ENCODE measurements at regions not wholly inside any gene's neighbourhood (a gene's known extent, or its start where the extent isn't known, plus 50 kb on each side); places are given as distances from the start of the nearest gene placed in this dataset.
A peak's percentile ranks its signal among the peaks of the same experiment; 100 is the strongest.

DNA sequence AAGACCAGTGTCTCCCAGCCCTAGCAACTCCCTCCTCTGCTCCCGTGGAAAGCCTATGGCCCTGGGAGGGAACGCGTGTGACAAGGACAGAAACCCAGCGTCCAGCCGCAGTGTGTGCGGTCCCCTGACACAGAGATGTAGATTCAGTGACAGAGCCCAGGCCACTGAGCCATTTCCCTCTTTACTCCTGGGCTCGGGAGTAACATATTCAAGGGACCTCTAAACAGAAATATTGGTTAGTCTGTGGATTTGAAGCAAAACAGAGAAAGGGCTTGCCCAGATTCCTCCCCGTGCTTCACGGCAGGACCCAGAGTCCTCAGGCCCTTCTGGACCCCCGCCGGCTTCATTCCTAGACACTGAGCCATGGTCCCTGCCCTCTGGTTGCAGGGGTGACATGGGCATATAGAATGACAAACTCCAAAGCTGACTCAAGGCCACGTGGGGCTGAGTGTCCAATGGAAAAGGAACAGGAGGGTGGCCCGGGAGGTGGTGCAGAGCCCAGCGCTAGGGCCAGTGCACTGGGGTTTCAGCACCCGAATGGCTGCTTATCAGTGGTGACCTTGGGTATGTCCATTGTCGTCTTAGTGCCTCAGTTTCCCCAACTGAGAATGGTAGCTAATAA, 248.2 kb downstream of the QKI start:
- intact Hi-C loops (cut with DNase I): no loop called here
- DNase-seq (ENCODE audit: missing footprints) (no peak), ATAC-seq (no peak)

DNA sequence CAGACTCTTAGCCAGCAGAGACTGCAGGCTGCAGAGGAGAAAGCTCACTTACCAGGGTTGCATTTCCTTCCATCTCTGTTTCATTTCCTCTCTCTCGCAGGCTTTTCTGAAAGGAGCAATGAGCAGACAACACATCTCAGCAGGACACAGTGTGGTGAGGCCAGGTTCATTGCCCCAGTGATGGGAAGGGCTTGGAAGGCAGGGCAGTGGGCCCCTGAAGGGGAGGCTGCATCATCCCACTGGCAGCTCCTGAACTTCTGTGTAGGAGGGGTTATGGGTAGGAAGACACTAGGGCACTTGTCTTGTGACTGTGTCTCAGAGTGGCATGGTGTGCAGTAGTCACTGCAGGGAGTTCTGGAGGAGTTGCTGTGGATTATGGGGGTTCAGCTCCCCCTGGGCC, 246.8 kb downstream of the QKI start:
- peak; percentile 16 for ATAC-seq
- intact Hi-C loops (cut with DNase I): no loop called here
- no peak for DNase-seq (ENCODE audit: missing footprints)

DNA sequence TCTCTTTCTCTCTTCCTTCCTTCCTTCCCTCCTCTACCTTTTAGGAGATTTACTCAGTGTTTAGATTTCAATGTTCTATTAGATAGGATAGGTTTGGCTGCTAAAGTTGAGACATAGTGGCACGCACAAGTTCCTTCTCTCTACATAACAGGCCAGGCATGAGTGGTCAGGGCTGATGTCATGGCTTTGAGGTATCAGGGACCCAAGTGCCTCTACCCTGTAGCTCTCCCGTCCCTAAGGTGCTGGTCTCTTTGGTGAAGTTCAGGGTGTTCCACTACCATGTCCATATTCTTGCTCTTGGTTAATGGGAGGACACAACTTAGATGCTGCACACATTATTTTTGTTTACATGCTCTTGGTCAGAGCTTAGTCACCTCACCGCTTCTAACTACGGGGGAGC, 245.3 kb downstream of the QKI start:
- intact Hi-C loops (cut with DNase I): no loop called here
- DNase-seq (ENCODE audit: missing footprints) (no peak), ATAC-seq (no peak)

DNA sequence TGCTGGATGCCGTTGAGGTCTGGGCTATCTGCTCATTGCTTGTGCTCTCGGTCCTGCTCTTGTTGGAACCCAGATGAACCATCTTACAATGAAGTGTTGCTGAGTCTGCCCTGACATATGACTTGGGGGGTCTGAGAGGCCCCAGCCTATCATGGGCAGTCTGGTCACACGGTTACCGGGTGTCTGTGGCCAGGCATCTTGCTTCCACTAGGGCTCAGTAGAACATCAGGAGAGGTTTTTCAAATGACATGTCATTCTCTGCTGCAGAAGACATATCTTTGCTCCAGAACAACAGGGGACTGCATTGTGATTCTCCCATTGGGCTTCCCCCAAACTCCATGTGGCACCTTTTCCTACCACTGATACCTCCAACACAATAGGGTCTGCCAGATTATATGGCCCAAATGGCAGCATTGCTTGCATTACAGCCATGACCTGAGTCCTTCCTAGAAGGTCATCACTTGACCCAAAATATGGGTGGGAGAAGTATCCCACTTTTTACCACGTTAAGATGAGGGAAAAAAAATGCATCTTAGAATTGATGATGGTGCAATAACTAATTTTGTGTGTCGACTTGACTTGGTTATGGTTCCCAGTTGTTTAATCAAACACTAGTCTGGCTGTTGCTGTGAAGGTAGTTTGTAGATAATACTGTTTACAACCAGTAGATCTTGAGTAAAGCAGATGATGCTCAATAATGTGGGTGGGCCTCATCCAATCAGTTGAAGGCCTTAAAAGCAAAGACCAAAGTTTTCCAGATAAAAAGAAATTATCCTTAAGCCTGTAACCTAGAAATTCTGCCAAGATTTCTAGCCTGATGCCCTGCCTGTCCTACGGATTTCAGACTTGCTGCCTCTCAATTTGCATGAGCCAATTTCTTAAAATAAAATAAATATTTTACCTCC, 241.0 kb downstream of the QKI start:
- no peak for DNase-seq (ENCODE audit: missing footprints)
- intact Hi-C loops (cut with DNase I): no loop called here
- ATAC-seq: no peak

DNA sequence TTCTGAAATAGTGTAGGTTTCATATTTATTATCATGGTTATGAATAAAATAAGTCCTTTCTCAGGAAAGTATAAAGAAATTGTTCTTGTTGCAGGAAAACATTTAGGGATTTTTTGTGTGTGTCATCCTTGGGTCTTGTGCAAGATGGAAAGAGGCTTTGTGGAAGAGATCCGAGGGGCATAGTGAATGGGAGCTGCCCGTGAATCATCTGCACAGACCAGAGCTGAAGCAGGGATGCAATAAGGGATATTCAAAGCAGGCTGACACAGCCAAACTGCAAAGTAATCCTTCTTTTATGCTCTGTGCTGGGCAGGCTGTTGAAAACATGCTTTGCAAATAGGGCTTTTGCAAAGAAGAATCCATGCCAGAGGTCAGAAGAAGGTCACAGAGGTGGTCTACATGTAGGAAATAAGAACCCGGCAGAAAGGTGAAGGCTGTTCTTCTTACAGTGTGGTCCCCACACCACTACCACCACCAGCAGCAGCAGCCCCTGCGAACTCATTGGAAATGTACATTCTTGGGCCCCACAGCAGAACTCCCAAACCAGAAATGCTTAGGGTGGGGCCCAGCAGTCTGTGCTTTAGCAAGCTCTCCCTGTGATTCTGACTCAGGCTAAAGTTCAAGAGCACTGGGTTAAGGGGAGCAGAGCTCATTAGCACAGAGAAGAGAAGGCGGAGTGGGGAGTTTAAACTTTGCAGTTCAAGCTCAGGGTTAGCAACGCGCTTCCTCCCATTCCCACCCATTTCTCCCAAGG, 237.6 kb downstream of the QKI start:
- ATAC-seq: no peak
- intact Hi-C loops (cut with DNase I): no loop called here
- DNase-seq (ENCODE audit: missing footprints): no peak

GRCh38 chr6:163651426-163651825, 236.9 kb downstream of the QKI start:
- DNase-seq (ENCODE audit: missing footprints): no peak
- ATAC-seq: no peak
- intact Hi-C loops (cut with DNase I): no loop called here

- intact Hi-C loops (cut with DNase I): loop anchor here (5.0 kb wide), 1 partner anchor 308 kb away; no protein-coding TSS in a partner anchor
- ATAC-seq: peak; percentile 87
- no peak for DNase-seq (ENCODE audit: missing footprints)
Measured at GRCh38 chr6:163648868-163649267, 234.3 kb downstream of the QKI start.

DNA sequence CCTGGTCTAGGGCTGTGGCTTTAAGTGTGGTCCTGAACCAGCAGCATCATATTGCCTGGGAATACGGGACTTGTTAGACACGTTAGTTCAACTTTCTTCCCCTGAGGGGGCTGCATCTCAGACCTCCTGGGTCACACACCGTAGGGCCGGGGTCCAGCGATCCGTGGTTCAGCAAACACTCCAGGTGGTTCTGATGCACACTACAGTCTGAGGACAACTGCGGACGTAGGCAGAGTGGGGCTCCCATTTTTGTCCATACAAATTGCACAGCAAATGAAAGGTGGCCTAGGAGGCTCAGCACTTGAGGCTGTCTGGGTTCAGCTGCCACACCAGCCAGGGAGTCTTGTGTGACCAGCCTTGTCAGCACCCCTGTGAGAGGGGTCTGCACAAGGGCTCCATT, 233.1 kb downstream of the QKI start:
- intact Hi-C loops (cut with DNase I): loop anchor here (5.0 kb wide), 1 partner anchor 310 kb away; no protein-coding TSS in a partner anchor
- ATAC-seq (no peak), DNase-seq (ENCODE audit: missing footprints) (no peak)

- DNase-seq (ENCODE audit: missing footprints): no peak
- intact Hi-C loops (cut with DNase I): loop anchor here (5.0 kb wide), 1 partner anchor 310 kb away; no protein-coding TSS in a partner anchor
- no peak for ATAC-seq
Measured at GRCh38 chr6:163646866-163647265, 232.3 kb downstream of the QKI start.

- intact Hi-C loops (cut with DNase I): loop anchor here (5.0 kb wide), 1 partner anchor 311 kb away; no protein-coding TSS in a partner anchor
- ATAC-seq (no peak), DNase-seq (ENCODE audit: missing footprints) (no peak)
Measured at GRCh38 chr6:163646133-163646532, 231.6 kb downstream of the QKI start.

- intact Hi-C loops (cut with DNase I): loop anchor here (5.0 kb wide), 1 partner anchor 312 kb away; no protein-coding TSS in a partner anchor
- ATAC-seq: no peak
- no peak for DNase-seq (ENCODE audit: missing footprints)
Measured at GRCh38 chr6:163645560-163645959, 231.0 kb downstream of the QKI start.

- intact Hi-C loops (cut with DNase I): no loop called here
- no peak for DNase-seq (ENCODE audit: missing footprints)
- no peak for ATAC-seq
Measured at GRCh38 chr6:163643866-163644265, 229.3 kb downstream of the QKI start.

GRCh38 chr6:163641706-163642105, 227.2 kb downstream of the QKI start:
- no peak for ATAC-seq
- DNase-seq (ENCODE audit: missing footprints): no peak
- intact Hi-C loops (cut with DNase I): no loop called here

GRCh38 chr6:163640641-163641040, 226.1 kb downstream of the QKI start:
- intact Hi-C loops (cut with DNase I): no loop called here
- no peak for ATAC-seq

DNA sequence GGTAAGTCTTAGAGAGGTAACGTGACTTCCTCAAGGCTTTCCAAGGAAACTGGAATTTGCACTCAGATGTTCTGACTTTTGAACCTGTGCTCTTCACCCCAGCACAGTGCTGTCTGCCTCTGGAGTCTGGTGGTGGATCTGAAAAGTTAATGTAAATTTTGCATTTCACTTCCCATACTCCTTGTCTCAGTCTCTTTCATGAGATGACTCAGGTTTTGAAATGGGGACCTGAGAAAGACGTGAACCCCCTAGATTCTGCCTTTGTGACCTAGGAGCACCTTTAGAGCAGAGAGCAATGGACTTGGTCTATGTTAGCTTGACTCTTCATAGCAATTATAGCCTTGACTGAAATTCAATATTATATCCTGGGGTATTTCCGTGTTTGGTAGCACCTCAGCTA, 223.0 kb downstream of the QKI start:
- ATAC-seq (no peak), DNase-seq (ENCODE audit: missing footprints) (no peak)
- intact Hi-C loops (cut with DNase I): no loop called here

More at GRCh38 chr6:163640641-163641040, 226.1 kb downstream of the QKI start:
- DNase-seq (ENCODE audit: missing footprints): no peak

- no peak for DNase-seq (ENCODE audit: missing footprints)
- no peak for ATAC-seq
- intact Hi-C loops (cut with DNase I): no loop called here
Measured at GRCh38 chr6:163635731-163636364, 221.3 kb downstream of the QKI start.

GRCh38 chr6:163635315-163635714, 220.8 kb downstream of the QKI start:
- intact Hi-C loops (cut with DNase I): no loop called here
- ATAC-seq (no peak), DNase-seq (ENCODE audit: missing footprints) (no peak)

DNA sequence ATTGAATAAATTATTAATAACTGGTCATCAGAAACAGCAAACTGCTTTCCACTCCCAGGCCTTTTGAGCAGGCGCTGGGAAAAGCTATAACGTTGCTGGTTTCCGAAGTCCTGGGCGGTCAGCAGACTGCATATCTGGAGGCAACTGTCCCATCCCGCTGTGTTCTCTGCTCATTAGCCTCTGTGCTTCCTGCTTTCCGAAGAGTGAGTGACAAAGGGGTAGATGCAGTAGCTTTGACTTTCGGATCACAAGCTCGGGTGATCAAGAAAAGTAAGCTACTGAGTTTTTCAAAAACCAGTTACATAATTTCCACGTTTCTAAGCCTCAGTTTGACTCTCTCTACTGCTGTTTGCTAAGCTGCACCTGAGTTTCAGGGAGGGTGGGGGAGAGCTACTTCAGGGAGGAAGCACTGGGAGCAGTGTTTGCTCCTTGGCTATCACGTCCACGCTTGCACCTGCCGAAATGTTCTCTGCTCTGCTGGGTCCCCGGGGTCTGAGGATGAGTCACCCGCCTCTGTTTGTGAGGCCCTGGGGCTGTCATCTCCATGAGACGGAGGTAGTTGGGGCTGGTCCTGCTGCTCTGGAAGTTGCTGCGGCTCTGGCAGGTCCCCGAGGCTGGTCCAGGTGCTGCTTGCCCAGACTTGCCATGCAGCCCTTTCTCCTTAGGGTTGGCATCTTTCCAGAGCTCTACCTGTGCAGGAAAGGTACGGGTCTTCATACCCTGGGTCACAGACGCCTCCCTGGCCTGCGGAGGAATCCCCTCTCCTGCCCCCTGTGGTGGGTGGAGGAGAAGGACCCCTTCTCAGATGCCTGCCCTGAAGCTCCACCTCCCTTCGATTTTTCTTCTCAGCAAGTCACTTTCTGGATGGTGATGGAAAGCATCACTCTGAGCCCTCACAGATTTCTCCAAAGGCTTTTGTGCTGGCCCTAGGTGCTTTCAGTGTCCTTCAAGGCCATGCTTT, 220.0 kb downstream of the QKI start:
- DNase-seq (ENCODE audit: missing footprints) (no peak), ATAC-seq (no peak)

More for the DNA sequence above, 220.0 kb downstream of the QKI start:
- intact Hi-C loops (cut with DNase I): no loop called here
